HG03045 (cell line): ENCODE measurements at regions not wholly inside any gene's neighbourhood (a gene's known extent, or its start where the extent isn't known, plus 50 kb on each side); places are given as distances from the start of the nearest gene placed in this dataset.
"Not testable (repeated sequence)": the region's sequence is repeated elsewhere in the genome, so short reads cannot be mapped to it uniquely, and the experiment has no call there.

Source experiments
- ATAC-seq: cut with Tn5 transposase; IDR thresholded peaks from one replicate; pipeline ENCODE4 v1.9.1; 2021; ENCODE audit warnings: mild to moderate bottlenecking, moderate library complexity; ENCODE audit not compliant: unreplicated experiment

DNA sequence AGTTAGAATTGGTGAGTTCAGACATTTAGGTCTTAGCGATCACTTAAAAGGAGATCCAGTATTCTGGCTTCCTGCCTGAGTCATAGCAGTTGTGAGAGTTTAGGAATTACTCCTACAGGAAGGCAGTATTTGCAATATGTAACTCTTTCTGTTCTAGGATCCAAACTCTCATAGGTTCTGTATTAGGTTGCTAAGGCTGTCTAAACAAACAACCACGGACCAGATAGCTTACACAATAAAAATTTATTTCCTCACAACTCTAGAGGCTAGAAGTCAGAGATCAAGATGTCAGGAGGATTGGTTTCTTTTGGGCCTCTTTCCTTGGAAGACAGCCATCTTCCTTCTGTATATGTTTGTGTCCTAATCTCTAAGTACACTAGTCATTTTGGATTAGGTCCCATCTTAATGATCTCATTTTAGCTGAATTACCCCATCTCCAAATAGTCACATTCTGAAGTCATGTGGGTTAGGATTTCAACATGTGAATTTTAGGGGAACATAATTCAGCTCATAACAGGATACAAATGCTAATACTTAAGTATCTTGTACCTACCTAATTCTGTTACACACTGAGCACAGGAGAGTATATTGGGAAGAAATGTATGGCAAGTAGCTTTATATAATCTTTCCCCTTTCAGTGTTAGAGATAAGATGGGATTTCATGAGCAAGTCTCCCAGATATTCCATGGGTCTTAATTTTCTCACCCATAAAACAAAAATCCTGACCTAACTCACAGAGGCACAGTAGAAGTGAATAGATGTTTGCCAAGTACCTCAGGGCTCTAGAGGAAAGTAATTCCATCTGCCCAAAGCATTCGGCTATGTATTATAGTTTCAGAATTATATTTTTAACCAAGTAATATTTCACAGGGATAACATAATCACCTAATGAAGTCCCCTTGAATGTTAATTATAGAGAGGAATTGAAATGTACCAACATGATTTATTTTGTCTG is 144.4 kb downstream of the PTBP2 start:
- no peak for ATAC-seq

DNA sequence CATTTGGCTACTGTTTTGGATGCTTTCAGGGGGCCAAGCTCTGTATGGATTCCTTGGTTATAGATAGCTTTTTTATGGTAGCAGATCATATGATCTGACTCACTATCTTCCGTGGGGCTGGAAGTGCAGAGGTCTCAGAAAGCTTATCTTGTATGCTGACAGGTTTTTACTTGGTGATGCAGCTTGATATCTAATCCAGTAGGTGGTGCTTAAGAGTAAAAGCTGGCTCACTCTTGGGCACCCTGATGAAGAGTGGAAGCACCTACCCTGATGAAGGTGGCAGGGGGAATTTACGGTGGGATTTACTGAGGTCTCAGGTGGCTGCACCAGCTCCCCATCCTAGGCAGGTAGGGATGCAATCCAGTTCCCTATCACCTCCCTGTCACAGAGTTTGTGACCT is 151.2 kb downstream of the PTBP2 start:
- ATAC-seq, result no peak

DNA sequence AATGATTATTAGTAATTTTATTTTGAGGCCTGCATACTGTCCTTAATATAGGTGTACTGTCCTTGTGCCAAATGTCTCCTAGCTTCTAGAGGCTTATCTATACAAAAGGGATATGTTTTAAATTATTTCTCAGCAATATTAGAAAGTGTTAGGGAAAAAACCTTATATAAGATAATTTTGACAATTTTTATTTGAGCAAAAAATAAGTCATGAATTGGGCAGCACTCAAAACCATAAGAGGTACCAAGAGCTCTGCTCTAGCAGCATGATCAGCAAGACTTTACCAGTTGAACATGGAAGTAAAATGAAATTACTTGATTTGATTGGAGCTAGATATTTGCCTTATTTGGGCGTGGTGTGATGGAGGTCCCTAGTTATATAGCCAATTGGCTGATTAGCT is 157.1 kb downstream of the PTBP2 start:
- no peak for ATAC-seq

DNA sequence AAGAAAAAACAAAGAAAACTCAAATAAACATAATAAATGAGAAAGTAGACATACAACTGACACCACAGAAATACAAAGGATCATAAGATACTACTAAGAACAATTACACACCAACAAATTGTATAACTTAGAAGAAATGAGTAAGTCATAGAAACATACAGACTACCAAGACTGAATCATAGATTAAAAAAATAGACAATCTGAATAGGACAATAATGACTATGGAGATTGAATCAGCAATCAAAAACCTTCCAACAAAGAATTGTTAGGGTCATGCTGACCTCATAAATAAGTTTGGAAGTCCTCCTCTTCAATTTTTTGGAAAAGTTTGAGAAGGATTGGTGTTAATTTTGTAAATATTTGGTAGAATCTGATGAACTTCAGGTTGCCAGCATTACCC is 159.0 kb downstream of the PTBP2 start:
- no peak for ATAC-seq

- ATAC-seq, result no peak
Observed at GRCh38 chr1:96882096-96882495, 160.5 kb downstream of the PTBP2 start.

- ATAC-seq, result no peak
Observed at GRCh38 chr1:96886474-96886873, 164.9 kb downstream of the PTBP2 start.

DNA sequence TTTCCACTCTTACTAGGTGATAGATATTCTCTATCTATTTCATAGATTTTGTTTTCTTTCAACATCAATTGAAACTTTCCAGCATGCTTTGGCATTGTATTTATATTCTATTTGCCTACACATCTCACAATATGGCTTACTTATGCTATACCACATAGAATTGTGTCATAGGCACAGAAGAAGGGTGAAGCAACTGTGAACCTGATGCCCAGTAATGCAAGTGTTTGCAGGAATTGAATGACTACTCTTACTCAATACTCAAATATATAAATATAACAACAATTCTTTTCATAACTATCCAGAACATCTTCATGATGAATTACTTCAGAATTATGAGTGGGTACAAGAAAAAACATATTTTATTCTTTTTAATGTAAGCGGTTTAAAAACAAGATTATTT is 165.9 kb downstream of the PTBP2 start:
- no peak for ATAC-seq

DNA sequence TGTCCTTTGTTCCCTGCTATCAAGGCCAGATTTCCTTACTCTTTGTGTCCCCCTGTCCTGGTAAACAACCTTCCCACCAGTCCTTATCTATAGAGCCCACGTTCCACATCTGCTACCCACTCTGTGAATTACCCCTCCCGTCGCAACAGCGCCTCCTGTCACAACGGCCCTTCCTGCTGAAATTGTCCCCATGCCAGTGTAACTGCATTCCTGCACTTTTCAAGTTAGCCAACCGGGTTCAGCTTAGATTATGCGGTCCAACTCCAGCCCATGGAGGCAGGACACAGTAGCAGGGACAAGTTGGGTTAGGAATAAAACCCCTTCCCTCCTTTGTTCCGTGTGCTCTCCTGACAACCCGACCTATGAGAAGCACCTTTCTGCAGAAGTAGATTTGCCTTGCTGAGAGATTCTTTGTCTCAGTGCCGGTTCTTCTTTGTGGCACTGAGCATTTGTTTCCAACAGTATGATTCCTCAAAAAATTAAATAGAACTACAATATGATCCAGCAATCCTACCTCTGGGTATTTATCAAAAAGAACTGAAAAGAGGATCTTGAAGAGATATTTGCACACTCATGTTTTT is 180.3 kb downstream of the PTBP2 start:
- no peak for ATAC-seq

GRCh38 chr1:96912248-96912647 is 190.7 kb downstream of the PTBP2 start:
- ATAC-seq, result no peak

DNA sequence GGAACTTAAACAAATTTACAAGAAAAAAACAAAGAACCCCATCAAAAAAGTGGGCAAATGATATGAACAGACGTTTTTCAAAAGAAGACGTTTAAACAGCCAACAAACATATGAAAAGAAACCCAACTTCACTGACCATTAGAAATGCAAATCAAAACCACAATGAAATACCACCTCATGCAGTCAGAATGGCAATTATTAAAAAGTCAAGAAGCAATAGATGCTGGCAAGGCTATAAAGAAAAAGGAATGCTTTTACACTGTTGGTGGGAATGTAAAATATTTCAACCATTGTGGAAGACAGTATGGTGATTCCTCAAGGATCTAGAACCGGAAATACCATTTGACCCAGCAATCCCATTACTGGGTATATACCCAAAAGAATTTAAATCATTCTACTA is 194.1 kb downstream of the PTBP2 start:
- ATAC-seq, result not testable (repeated sequence)

DNA sequence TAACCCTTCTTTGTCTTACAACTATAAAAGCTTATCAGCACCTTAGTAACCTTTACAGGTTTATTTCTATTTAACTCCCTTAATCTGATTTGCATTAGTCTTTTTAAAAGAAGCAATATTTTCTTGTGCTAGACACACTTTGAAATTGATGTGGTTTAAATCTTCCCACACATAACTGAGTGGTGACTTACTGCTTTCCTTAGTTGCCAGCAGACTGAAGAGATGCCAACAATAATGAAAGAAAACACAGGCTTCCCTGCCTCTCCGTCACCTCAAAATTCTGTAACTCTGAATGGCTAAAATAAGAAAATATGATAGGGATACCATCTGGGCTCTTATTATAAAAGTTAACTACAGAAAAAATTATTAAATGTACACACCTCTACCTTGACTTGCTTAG is 196.8 kb downstream of the PTBP2 start:
- ATAC-seq, result no peak

DNA sequence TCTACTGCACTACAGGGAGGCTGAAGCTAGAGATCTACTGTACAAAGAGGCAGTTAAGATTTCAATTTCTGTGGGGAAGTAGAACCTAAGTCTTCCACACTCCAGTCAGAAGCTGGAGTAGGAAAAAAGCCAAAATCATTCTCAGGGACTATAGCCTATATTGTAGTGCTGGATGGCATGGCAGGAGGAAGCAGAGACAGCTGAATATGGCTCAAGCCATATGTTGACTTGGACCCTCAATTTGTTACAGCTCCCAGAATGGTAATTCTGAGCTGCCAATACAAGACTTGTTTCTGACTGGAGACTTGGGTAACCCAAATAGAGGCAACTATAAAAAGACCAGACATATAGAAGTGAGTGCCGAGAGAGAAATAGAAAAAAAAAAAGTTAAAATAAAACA is 200.6 kb downstream of the PTBP2 start:
- ATAC-seq, result no peak

GRCh38 chr1:96923753-96924152 is 202.2 kb downstream of the PTBP2 start:
- ATAC-seq, result no peak

- no peak for ATAC-seq
Observed at GRCh38 chr1:96926176-96926575, 204.6 kb downstream of the PTBP2 start.

DNA sequence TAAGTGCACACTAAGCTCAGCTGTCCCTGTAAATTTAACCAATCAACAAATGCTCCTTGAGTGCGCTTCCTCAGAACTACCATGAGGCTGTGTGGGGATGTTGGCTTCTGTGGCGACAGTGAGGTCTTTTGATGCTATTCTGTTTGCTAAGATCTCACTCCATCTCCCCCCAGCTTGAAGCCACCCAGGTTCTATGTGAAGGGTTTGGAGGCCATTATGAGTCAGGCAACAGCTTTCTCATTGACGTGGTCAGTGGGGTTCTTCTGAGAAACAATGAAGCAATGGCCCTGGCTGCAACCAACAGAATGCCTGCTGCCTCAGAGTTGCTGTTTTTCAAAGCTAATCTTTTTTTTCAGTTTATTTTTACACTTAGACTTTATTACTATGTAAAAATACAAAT is 205.5 kb downstream of the PTBP2 start:
- no peak for ATAC-seq

- ATAC-seq, result no peak
Observed at GRCh38 chr1:96931136-96931535, 209.6 kb downstream of the PTBP2 start.

DNA sequence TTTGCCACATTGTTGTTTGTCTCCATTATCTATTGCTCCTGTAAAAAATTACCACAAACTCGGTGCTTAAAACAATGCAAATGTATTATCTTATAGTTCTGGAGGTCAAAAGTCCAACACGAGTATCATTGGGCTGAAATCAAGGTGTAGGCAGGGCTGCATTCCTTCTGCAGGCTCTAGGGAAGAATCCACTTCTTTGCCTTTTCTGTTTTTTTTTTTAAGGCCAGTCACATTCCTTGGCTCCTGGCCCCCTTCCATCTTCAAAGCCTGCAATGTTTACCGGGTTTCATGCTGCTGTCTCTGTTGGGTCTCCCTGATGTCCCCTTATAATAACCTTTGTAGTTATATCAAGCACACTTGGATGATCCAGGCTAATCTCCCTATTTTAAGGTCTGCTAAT is 212.7 kb downstream of the PTBP2 start:
- no peak for ATAC-seq

GRCh38 chr1:96944432-96945092 is 223.0 kb downstream of the PTBP2 start:
- no peak for ATAC-seq

DNA sequence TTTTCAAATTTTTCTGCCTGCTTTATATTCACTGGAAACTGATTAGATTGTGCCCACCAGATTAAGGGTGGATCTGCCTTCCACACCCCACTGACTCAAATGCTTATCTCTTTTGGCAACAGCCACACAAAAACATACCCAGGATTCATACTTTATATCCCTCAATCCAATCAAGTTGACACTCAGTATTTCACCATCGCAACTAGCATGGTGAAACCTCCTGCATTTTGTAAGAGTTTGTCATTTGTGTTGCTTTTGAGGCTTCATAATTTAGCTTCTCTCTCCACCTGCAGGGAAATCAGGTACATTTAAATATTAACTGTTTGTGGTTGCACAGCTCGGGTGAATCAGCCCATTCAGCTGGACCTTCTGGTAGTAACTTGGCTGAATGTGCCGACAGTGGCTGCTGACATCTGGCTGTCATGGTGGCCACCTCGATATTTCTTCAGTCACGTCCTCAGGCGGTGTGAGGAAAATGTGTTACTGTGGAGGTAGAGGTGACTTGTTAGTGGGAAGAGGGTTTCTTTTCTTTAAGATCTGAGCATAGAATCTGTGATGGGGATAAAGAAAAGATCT is 224.0 kb downstream of the PTBP2 start:
- ATAC-seq, result no peak

DNA sequence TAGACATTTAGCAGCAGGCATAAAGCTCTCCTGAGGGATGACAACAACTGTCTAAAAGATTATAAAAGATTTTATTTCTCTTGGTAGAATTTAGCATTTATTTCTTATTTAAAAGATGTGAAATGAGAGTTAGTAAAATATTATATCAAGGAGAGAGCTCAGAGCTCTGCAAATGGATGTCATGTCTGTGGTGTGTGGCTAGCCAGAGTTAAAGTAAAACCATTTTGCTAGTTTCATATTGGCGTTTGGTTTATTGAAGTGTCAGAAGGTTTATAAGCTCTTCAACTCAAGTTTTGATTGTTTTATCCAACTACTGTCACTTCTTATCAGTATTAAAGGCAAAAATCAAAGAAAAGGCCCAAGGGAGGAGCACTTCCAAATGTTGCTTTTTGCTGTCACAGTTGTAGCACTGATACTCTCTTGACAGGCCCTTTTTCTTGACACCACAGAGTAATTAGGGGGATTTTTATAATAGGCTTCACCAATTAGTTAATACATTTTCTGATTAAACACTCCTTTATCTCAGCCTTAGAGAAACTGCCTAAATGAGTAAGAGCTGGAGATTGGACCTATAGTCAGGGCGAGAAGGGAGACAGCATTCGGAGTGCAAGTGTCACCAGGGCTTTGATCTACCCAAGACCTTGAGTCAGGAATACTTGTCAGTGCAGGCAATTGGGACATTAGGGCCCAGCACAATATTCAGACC is 233.9 kb downstream of the PTBP2 start:
- ATAC-seq, result no peak

DNA sequence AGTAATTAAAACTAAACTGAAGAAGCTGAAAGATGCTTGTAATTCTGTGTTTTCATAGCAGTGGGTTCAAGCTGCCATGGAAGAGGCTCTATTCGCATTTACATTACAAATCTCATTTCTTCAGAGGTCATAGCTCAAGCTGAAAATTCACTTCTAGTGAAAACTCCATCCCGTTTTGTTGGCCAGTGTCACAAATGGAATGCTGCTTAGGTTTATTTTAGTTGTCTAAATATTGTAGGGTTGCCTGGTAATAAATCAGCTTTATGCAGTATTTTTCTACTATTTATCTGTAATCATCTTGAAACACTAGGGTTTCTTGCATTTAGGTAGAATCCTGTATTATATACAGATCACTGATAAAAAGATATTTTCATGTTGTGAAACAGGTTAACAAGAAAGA is 240.6 kb downstream of the PTBP2 start:
- ATAC-seq, result no peak
